HG03520 (cell line): ENCODE measurements at regions not wholly inside any gene's neighbourhood (a gene's known extent, or its start where the extent isn't known, plus 50 kb on each side); places are given as distances from the start of the nearest gene placed in this dataset.
"Not testable (repeated sequence)": the region's sequence is repeated elsewhere in the genome, so short reads cannot be mapped to it uniquely, and the experiment has no call there.

ENCODE experiments used
- ATAC-seq: cut with Tn5 transposase; IDR thresholded peaks from one replicate; pipeline ENCODE4 v1.9.1; 2021; ENCODE audit warnings: mild to moderate bottlenecking, moderate library complexity; ENCODE audit not compliant: unreplicated experiment

DNA sequence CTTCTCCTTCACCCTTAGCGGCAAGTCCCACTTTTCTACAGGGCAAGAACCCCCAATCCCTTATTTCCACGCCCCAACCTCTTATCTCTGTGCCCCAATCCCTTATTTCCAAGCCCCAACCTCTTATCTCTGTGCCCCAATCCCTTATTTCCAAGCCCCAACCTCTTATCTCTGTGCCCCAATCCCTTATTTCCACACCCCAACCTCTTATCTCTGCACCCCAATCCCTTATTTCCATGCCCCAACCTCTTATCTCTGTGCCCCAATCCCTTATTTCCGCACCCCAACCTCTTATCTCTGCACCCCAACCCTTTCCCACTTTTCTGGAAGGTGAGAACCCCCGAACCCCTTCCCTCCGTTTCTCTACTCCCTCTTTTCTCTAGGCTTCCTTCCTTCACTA lies 116.1 kb upstream of the GJE1 start:
- ATAC-seq, result not testable (repeated sequence)

GRCh38 chr6:142015463-142015862 lies 117.3 kb upstream of the GJE1 start:
- ATAC-seq, result not testable (repeated sequence)

- ATAC-seq, result no peak
Measured at GRCh38 chr6:142015011-142015410, 117.7 kb upstream of the GJE1 start.

DNA sequence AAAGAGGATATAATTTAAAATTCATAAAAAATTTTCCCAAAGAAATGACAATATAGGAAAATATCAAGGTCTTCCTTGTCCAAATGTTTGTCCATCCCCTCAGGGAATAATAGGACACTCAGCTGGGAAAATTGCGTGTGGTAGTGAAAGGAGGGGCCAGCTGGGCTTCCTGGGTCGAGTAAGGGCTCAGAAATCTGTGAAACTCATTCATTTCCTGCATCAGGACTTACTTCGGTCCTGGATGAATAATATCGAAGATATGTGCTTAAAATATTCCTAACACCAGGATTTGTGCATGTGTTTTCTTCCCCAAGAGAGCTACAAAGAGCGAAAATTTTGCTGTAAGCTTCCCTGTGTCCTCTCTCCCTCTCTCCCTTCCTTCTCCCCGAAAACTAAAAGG lies 118.2 kb upstream of the GJE1 start:
- ATAC-seq, result no peak

DNA sequence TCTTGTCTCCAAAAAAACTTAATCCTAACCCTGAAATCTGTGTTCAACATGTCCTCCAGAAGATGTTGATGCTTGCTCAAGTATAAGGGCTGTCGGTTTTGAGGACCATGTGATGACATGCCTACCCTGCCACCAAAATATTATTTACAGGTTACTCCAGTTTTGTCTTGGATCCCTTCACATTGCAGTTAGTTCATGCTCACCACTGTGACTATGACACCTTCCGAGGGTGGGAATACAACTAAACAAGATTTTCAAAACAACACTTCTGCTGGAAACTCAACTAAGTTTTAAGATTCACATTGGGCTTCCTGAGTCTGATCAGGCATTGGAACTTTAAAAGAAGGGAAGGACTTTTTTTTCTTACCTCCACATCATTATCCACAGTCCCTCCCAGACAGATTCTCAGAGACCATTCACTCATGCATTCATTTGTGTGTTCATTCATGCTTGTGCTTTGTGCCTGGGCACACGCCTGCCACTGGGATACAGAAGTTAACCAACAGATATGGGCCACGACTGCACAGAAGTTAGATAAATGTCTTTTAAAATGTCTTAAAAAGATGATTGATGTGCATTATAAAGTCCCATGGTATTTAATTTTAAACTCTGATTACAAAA lies 118.7 kb upstream of the GJE1 start:
- no peak for ATAC-seq

DNA sequence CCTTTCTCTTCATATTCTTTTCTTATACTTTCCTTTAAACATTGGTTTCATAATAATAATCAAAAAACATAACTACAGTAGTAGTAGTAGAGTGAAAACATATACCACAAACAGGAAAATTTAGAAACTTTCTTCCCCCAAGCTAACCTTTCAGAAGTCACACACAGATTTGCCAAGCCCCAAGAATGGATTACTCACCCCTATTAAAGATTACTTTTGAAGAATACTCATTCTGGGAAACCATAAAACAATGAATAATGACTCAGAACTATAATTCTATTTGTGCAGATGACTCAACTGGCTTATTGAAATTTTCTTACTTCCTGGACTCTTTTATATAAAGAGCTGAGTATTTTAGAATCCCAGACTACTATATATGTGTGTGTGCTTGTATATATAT lies 119.4 kb upstream of the GJE1 start:
- peak; percentile 81 for ATAC-seq

GRCh38 chr6:142011775-142012174 lies 121.0 kb upstream of the GJE1 start:
- ATAC-seq, result no peak

DNA sequence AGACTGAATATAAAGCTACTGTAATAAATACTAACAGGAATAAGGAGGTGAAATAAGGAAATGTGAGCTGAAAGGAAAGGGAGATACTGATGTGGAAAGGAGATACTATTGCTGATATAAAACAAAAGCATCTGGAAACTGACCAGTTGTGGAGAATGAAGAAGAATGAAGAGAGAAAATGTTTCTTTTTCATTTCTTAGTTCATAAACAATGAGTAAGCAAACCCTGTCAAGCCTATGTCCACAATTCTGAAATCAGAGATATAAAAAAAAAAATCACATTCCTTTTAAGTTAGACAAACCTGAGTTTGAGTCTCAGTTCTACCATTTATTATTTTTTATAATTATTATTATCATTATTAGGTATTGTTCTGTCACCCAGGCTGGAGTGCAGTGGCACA lies 121.6 kb upstream of the GJE1 start:
- ATAC-seq, result no peak

DNA sequence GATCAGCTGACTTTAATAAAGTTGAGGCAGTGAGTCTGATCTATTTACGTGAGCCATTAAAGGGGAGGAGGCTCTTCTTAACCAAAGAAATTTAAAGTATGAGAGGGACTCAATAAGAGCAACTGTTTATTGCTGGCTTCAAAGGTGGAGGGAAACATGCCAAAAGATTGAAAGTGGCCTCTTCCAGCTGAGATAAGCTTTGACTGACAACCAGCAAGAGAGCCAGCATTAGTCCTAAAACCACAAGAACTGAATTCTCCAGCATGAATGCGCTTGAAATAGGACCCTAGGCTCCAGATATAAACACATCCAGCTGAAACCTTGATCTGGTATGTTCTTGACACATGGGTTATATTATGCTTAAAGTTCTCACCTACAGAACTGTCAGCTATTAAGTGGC lies 123.1 kb upstream of the GJE1 start:
- ATAC-seq, result no peak

GRCh38 chr6:142008781-142009180 lies 123.9 kb upstream of the GJE1 start:
- ATAC-seq, result no peak

GRCh38 chr6:142008016-142008735 lies 124.5 kb upstream of the GJE1 start:
- no peak for ATAC-seq

GRCh38 chr6:142005021-142005420 lies 127.7 kb upstream of the GJE1 start:
- no peak for ATAC-seq

- no peak for ATAC-seq
Measured at GRCh38 chr6:142002825-142003405, 129.8 kb upstream of the GJE1 start.

DNA sequence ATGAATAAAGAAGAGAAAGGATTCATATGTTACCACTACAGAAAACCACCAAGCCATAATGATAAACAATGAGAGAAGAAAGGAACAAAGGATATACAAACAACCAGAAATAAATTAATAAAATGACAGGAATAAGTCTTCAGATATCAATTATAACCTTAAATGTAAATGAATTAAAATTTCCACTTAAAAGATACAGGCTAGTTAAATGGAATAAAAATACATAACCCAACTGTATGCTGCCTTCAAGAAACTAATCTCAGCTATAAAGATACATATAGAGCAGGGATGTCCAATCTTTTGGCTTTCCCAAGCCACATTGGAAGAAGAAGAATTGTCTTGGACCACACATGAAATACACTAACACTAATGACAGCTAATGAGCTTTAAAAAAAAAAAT lies 135.9 kb upstream of the GJE1 start:
- no peak for ATAC-seq

DNA sequence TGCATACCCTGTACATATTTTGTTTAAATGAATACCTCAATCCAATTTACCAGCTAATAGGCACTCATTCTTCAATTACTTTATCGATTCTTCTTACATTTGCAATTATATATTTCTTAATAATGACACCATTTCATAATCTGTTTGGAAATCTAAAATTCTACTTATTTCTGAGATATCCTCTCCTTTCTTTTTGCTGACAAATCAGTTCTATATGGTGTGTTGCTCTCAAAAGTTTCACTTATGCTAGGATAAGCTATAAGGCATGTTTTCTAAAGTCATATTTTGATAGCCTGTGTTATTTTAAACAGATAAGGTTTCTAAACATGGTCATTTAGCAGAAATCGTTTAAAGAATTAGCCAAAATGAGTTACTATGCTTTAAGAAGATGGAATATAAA lies 140.6 kb upstream of the GJE1 start:
- ATAC-seq, result no peak

DNA sequence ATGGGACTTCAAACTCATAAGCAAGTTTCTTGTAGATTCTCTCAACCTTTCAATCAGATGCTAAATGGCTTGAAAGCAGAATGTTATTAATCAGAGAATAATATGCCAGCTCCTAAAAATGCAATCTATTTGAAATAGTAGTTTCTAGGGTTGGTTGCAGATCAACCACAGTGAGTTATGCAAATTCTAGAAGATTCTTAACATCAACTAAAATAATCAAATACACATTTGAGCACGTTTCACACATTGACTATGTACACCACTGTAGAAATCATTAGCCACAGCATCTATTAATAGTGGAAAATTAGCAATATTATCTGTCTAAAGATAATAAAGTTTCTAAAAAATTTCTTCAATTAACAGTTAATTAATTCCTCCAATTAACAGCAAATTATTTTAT lies 141.9 kb upstream of the GJE1 start:
- ATAC-seq, result no peak

DNA sequence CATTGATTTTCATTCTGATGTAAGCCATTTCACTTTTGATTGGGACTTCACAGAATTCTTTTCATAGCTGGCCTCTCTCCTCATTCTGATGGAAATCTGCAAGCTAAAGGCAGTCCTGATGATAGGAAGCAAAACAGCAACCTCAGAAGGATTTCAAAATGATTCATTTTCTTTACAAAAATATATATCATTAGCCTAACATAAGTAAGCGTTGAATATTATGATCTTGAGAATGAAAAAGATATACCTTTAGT lies 143.1 kb upstream of the GJE1 start:
- ATAC-seq, result no peak

- peak; percentile 86 for ATAC-seq
Measured at GRCh38 chr6:141988954-141989705, 143.6 kb upstream of the GJE1 start.

- no peak for ATAC-seq
Measured at GRCh38 chr6:141988327-141988726, 144.4 kb upstream of the GJE1 start.

DNA sequence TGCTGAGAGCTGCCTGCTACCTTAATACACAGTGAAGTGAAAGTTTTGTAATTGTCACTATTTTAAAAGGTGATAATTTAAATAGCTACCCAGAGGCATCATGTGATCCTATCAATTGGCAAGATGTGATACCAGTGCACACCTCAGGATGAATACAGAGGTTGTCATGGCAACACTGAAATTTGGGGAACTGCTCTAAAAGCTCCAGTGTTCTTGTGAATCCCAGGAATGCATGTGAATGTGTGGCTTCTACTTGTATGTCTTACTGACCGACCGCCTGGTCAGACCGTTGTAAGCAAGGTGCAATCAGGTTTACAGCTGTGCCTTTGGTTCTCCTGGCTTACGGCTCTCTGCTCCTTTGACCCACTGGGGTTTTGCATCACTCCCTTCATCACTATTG lies 146.3 kb upstream of the GJE1 start:
- no peak for ATAC-seq

GRCh38 chr6:141981190-141981589 lies 151.5 kb upstream of the GJE1 start:
- ATAC-seq, result no peak

- ATAC-seq, result no peak
Measured at GRCh38 chr6:141977782-141978181, 154.9 kb upstream of the GJE1 start.
